ENCODE measurements at regions not wholly inside any gene's neighbourhood (a gene's known extent, or its start where the extent isn't known, plus 50 kb on each side); places are given as distances from the start of the nearest gene placed in this dataset.
"Not testable (repeated sequence)": the region's sequence is repeated elsewhere in the genome, so short reads cannot be mapped to it uniquely, and the experiment has no call there.

- DNase-seq (ENCODE audit: low read depth in 2 of 2), result no peak
These were observed 68.4 kb upstream of the SSBP3 start for GRCh38 chr1:54474310-54475251.

GRCh38 chr1:54471588-54471987 lies 65.4 kb upstream of the SSBP3 start:
- no peak for DNase-seq (ENCODE audit: low read depth in 2 of 2)

- not testable (repeated sequence) for DNase-seq (ENCODE audit: low read depth in 2 of 2)
These were observed 63.2 kb upstream of the SSBP3 start for GRCh38 chr1:54469444-54469843.

GRCh38 chr1:54468288-54469084 lies 62.3 kb upstream of the SSBP3 start:
- DNase-seq (ENCODE audit: low read depth in 2 of 2), result not testable (repeated sequence)

- DNase-seq (ENCODE audit: low read depth in 2 of 2), result no peak
These were observed 59.2 kb upstream of the SSBP3 start for GRCh38 chr1:54465351-54465811.

- DNase-seq (ENCODE audit: low read depth in 2 of 2), result no peak
These were observed 58.4 kb upstream of the SSBP3 start for GRCh38 chr1:54464477-54465146.

GRCh38 chr1:54464031-54464476 lies 57.9 kb upstream of the SSBP3 start:
- no peak for DNase-seq (ENCODE audit: low read depth in 2 of 2)

- DNase-seq (ENCODE audit: low read depth in 2 of 2), result no peak
These were observed 57.3 kb upstream of the SSBP3 start for GRCh38 chr1:54463259-54464030.

- no peak for DNase-seq (ENCODE audit: low read depth in 2 of 2)
These were observed 56.5 kb upstream of the SSBP3 start for GRCh38 chr1:54462597-54463258.

- no peak for DNase-seq (ENCODE audit: low read depth in 2 of 2)
These were observed 55.8 kb upstream of the SSBP3 start for GRCh38 chr1:54461731-54462596.

- no peak for DNase-seq (ENCODE audit: low read depth in 2 of 2)
These were observed 54.7 kb upstream of the SSBP3 start for GRCh38 chr1:54460861-54461387.

GRCh38 chr1:54460351-54460750 lies 54.2 kb upstream of the SSBP3 start:
- no peak for DNase-seq (ENCODE audit: low read depth in 2 of 2)

GRCh38 chr1:54459726-54460191 lies 53.6 kb upstream of the SSBP3 start:
- no peak for DNase-seq (ENCODE audit: low read depth in 2 of 2)

GRCh38 chr1:54459140-54459539 lies 52.9 kb upstream of the SSBP3 start:
- DNase-seq (ENCODE audit: low read depth in 2 of 2), result no peak

- DNase-seq (ENCODE audit: low read depth in 2 of 2), result no peak
These were observed 50.8 kb upstream of the SSBP3 start for GRCh38 chr1:54456921-54457529.

GRCh38 chr1:54456361-54456760 lies 50.2 kb upstream of the SSBP3 start:
- DNase-seq (ENCODE audit: low read depth in 2 of 2), result no peak

All from stimulated activated CD4-positive, alpha-beta T cell treated with anti-CD3 and anti-CD28 coated beads, Interleukin-12 subunit alpha, Interleukin-12 subunit beta, amount 100 ng/mL, for 24 hours (primary cell).